Ascending aorta (tissue), 2 donors: ENCODE measurements at regions not wholly inside any gene's neighbourhood (a gene's known extent, or its start where the extent isn't known, plus 50 kb on each side); places are given as distances from the start of the nearest gene placed in this dataset.

Source experiments
- DNase-seq, 2 donors: peaks; one replicate each; pipeline ENCODE4 v3.0.0-alpha.2; 2019; ENCODE audit warnings: low spot score in 2 of 2
- H3K27ac ChIP-seq, 2 donors: fragments of 200-600 bp; sonication (generic); one replicate each; pipeline ENCODE4 v1.5.1; 2016 to 2017; ENCODE audit warnings: mild to moderate bottlenecking in 1 of 2
- H3K27me3 ChIP-seq: fragments of 200-600 bp; sonication (generic); one replicate; pipeline ENCODE4 v1.5.1; 2017
- H3K36me3 ChIP-seq, 2 donors: fragments of 200-600 bp; sonication (generic); one replicate each; pipeline ENCODE4 v1.5.1; 2016
- H3K4me1 ChIP-seq, 2 donors: fragments of 200-600 bp; sonication (generic); one replicate each; pipeline ENCODE4 v1.5.1; 2016 to 2017; ENCODE audit warnings: mild to moderate bottlenecking in 1 of 2
- H3K4me3 ChIP-seq, 2 donors: fragments of 200-600 bp; sonication (generic); one replicate each; pipeline ENCODE4 v1.5.1; 2016 to 2017; ENCODE audit warnings: mild to moderate bottlenecking in 1 of 2
- H3K9me3 ChIP-seq, 2 donors: fragments of 200-600 bp; sonication (generic); one replicate each; pipeline ENCODE4 v1.5.1; 2016
- CTCF ChIP-seq, 3 experiments: fragments of 200-600 bp in 2 of 3; fragments of 450-650 bp in 1 of 3; sonication (generic) in 2 of 3; IDR thresholded peaks; one replicate each; pipeline ENCODE4 v1.5.1; 2016 to 2019; ENCODE audit warnings: antibody characterized with exemption in 3 of 3, mild to moderate bottlenecking in 1 of 3, moderate library complexity in 1 of 3
- intact Hi-C: fragments of 100-400 bp; cut with DNase I; formaldehyde crosslinking; loops from one replicate; pipeline ENCODE4 v1.15.1; 2023

GRCh38 chr4:13212936-13213335 lies 271.2 kb downstream of the RAB28 start:
- no peaks in the 10 kb centered on the region for H3K36me3 ChIP-seq
- H3K27ac ChIP-seq = no peak overlapping the region
- DNase-seq = no peak
- H3K9me3 ChIP-seq = no peaks in the 10 kb centered on the region
- intact Hi-C loops = no loop called here
- H3K4me1 ChIP-seq = peaks cover 0 to 4% of the 10 kb centered on the region in 2 donors
- no peaks in the 10 kb centered on the region for H3K27me3 ChIP-seq
- TF ChIP-seq CTCF (IDR thresholded peaks at IDR 0.05) = no peak
- H3K4me3 ChIP-seq = no peak overlapping the region

- Histone ChIP-seq H3K4me3 (no peak overlapping the region), H3K9me3 (no peaks in the 10 kb centered on the region), H3K27ac (no peak overlapping the region), H3K4me1 (peaks cover 0 to 4% of the 10 kb centered on the region in 2 donors), H3K27me3 (no peaks in the 10 kb centered on the region), H3K36me3 (no peaks in the 10 kb centered on the region)
- intact Hi-C loops = no loop called here
- DNase-seq = no peak
- TF ChIP-seq CTCF (IDR thresholded peaks at IDR 0.05) = no peak
Measured at GRCh38 chr4:13209600-13209999, 274.5 kb downstream of the RAB28 start.

- H3K27ac ChIP-seq = no peak overlapping the region
- intact Hi-C loops = no loop called here
Measured at GRCh38 chr4:13208558-13209193, 275.5 kb downstream of the RAB28 start.

GRCh38 chr4:13207226-13207625 lies 276.9 kb downstream of the RAB28 start:
- no peak for TF ChIP-seq CTCF (IDR thresholded peaks at IDR 0.05)
- no peak for DNase-seq
- Histone ChIP-seq H3K36me3 (no peaks in the 10 kb centered on the region), H3K9me3 (no peaks in the 10 kb centered on the region), H3K4me1 (peaks cover 0 to 4% of the 10 kb centered on the region in 2 donors), H3K4me3 (no peak overlapping the region), H3K27ac (no peak overlapping the region), H3K27me3 (no peaks in the 10 kb centered on the region)
- intact Hi-C loops = no loop called here

More at GRCh38 chr4:13208558-13209193, 275.5 kb downstream of the RAB28 start:
- Histone ChIP-seq H3K9me3 (no peaks in the 10 kb centered on the region), H3K4me3 (no peak overlapping the region), H3K4me1 (peaks cover 0 to 4% of the 10 kb centered on the region in 2 donors), H3K27me3 (no peaks in the 10 kb centered on the region), H3K36me3 (no peaks in the 10 kb centered on the region)
- no peak for DNase-seq
- no peak for TF ChIP-seq CTCF (IDR thresholded peaks at IDR 0.05)

- intact Hi-C loops = no loop called here
- H3K4me1 ChIP-seq = no peaks in the 10 kb centered on the region
- H3K9me3 ChIP-seq = no peaks in the 10 kb centered on the region
- no peaks in the 10 kb centered on the region for H3K27me3 ChIP-seq
- H3K36me3 ChIP-seq = no peaks in the 10 kb centered on the region
- no peak for DNase-seq
- no peak overlapping the region for H3K4me3 ChIP-seq
- TF ChIP-seq CTCF (IDR thresholded peaks at IDR 0.05) = no peak
- H3K27ac ChIP-seq = no peak overlapping the region
Measured at GRCh38 chr4:13203101-13203500, 281.0 kb downstream of the RAB28 start.

- no peak for TF ChIP-seq CTCF (IDR thresholded peaks at IDR 0.05)
- intact Hi-C loops = no loop called here
Measured at GRCh38 chr4:13202701-13203100, 281.4 kb downstream of the RAB28 start.

More at GRCh38 chr4:13202701-13203100, 281.4 kb downstream of the RAB28 start:
- Histone ChIP-seq H3K9me3 (no peaks in the 10 kb centered on the region), H3K4me1 (no peaks in the 10 kb centered on the region), H3K27me3 (no peaks in the 10 kb centered on the region), H3K27ac (no peak overlapping the region), H3K4me3 (no peak overlapping the region), H3K36me3 (no peaks in the 10 kb centered on the region)
- DNase-seq = no peak
